ENCODE measurements at regions not wholly inside any gene's neighbourhood (a gene's known extent, or its start where the extent isn't known, plus 50 kb on each side); places are given as distances from the start of the nearest gene placed in this dataset.

- Histone ChIP-seq H3K4me2 (peak overlapping the region in 2 of 11 experiments; percentile 56 to 74; a peak in 4 of 22 replicates), H3K4me3 (no peak overlapping the region), H3K36me3 (no peaks in the 10 kb centered on the region), H3K27me3 (no peaks in the 10 kb centered on the region), H3K4me1 (peaks cover 0 to 31% (median 8%) of the 10 kb centered on the region in 10 experiments; a peak in 10 of 20 replicates), H3K27ac (peak overlapping the region in 1 of 11 experiments; percentile 56; a peak in 4 of 22 replicates), H3K9me3 (replicated peaks in 1 of 11) (no peaks in the 10 kb centered on the region), H3K9ac (no peak overlapping the region), H4K20me1 (no peaks in the 10 kb centered on the region)
- no peak for TF ChIP-seq Cebpa-rat (IDR thresholded peaks at IDR 0.05)
Observed at GRCh38 chr5:148012801-148013200, 51.0 kb upstream of the SPINK5 start.

DNA sequence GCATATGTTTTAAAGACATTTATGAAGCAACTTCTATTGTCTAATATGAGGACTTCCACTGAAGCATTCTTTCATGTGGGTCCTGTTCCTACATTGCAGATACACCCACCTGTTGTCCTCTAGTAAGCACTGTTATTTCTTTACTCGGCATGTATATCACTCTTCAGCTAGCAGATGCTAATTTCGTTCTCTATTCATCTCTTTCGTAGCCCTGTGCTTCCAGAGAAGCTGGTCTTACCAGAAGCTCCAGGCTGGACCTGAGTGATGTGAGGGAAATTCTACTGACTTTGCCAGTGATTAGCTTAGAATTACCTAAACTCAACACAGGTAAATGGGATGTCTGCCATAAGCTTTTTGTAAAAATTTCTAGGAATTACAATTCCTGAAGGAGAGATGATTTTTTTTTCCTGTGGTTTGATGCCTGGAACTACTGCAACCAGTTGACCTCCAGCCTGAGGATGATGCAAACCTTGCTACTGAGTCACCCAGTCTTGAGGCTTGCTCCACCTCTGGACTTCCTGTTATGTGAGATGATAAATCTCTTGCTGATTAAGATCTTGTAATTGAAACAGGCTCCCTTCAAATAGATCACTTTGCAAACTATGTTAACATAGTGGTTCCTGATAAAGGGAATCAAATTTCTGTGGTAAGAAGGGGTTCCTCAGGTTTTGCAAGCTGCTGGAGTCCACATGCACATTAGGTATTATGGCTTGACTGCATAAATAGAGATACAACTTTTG is 52.2 kb upstream of the SPINK5 start:
- peak in 3 of 11 experiments; percentile 38 to 80 (median 51); a peak in 3 of 22 replicates for TF ChIP-seq Cebpa-rat (IDR thresholded peaks at IDR 0.05)
- Histone ChIP-seq H3K9ac (no peak overlapping the region), H4K20me1 (no peaks in the 10 kb centered on the region), H3K4me3 (no peak overlapping the region), H3K27me3 (no peaks in the 10 kb centered on the region), H3K4me2 (peak overlapping the region in 6 of 11 experiments; percentile 19 to 74 (median 43); a peak in 11 of 22 replicates), H3K27ac (peak overlapping the region in 2 of 11 experiments; percentile 46 to 56; a peak in 4 of 22 replicates), H3K36me3 (no peaks in the 10 kb centered on the region), H3K4me1 (peaks cover 0 to 31% (median 8%) of the 10 kb centered on the region in 10 experiments; a peak in 10 of 20 replicates), H3K9me3 (replicated peaks in 1 of 11) (no peaks in the 10 kb centered on the region)

- H3K27me3 ChIP-seq: no peaks in the 10 kb centered on the region
- TF ChIP-seq Cebpa-rat (IDR thresholded peaks at IDR 0.05): no peak
- H3K36me3 ChIP-seq: peaks cover 0 to 7% (median 0%) of the 10 kb centered on the region in 11 experiments; a peak in 2 of 22 replicates
- H3K4me1 ChIP-seq: peaks cover 0 to under 1% (median 0%) of the 10 kb centered on the region in 10 experiments; a peak in 2 of 20 replicates
- no peak overlapping the region for H3K4me2 ChIP-seq
- no peak overlapping the region for H3K27ac ChIP-seq
- peaks cover 21 to 35% (median 22%) of the 10 kb centered on the region in 11 experiments for H3K9me3 ChIP-seq (replicated peaks in 1 of 11)
- no peak overlapping the region for H3K9ac ChIP-seq
- H3K4me3 ChIP-seq: no peak overlapping the region
- no peaks in the 10 kb centered on the region for H4K20me1 ChIP-seq
Observed at GRCh38 chr5:148005788-148006520, 57.8 kb upstream of the SPINK5 start.

DNA sequence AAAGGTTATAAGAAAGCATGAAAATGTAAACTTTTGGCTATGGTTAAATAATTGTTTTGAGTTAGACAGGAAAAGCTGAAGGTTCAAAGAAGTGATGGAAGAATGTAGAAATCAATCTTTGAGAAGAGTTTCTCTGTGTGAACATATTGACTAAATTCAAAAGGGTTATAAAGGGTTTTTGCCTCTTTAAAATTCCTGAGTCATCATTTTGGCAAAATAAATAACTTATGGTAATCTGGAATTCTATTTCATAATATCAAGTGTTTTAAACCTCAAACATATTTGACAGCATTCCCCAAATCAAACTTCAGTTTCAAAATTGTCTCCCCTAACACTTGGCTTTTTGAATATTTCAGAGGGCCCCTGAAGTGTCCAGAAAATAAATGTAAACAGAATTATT is 60.6 kb upstream of the SPINK5 start:
- Histone ChIP-seq H3K27me3 (no peaks in the 10 kb centered on the region), H4K20me1 (no peaks in the 10 kb centered on the region), H3K4me3 (no peak overlapping the region), H3K4me1 (no peaks in the 10 kb centered on the region), H3K9me3 (replicated peaks in 1 of 11) (peaks cover 31 to 57% (median 38%) of the 10 kb centered on the region in 11 experiments), H3K27ac (no peak overlapping the region), H3K4me2 (no peak overlapping the region), H3K9ac (no peak overlapping the region), H3K36me3 (peaks cover 0 to 7% (median 0%) of the 10 kb centered on the region in 11 experiments; a peak in 2 of 22 replicates)
- TF ChIP-seq Cebpa-rat (IDR thresholded peaks at IDR 0.05): no peak

DNA sequence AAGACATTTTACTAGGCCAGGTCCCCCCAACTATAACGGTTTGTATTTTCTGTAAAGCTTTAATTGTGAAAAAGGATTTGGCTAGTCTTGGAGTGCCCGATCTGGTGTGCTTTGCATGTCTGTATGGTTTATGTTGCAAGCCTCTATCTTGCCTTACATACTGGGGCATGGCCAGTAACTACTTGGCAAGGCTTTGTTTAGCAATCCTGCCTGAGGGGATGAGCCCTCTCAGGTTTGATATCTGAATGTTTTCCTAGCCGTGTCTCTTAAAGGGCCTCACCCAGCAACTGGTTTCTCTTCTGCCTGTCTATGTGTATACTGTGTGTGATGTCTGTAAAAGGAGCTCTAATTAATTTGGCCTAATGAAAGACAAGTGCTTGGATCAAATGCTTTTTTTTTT is 61.3 kb upstream of the SPINK5 start:
- no peak for TF ChIP-seq Cebpa-rat (IDR thresholded peaks at IDR 0.05)
- H3K36me3 ChIP-seq: peaks cover 0 to 7% (median 0%) of the 10 kb centered on the region in 11 experiments; a peak in 2 of 22 replicates
- H3K9me3 ChIP-seq (replicated peaks in 1 of 11): peaks cover 31 to 57% (median 38%) of the 10 kb centered on the region in 11 experiments
- no peak overlapping the region for H3K4me3 ChIP-seq
- no peak overlapping the region for H3K9ac ChIP-seq
- H4K20me1 ChIP-seq: no peaks in the 10 kb centered on the region
- H3K27me3 ChIP-seq: no peaks in the 10 kb centered on the region
- H3K4me2 ChIP-seq: no peak overlapping the region
- no peaks in the 10 kb centered on the region for H3K4me1 ChIP-seq
- no peak overlapping the region for H3K27ac ChIP-seq

- peaks cover 31 to 50% (median 36%) of the 10 kb centered on the region in 11 experiments for H3K9me3 ChIP-seq (replicated peaks in 1 of 11)
- H3K4me1 ChIP-seq: no peaks in the 10 kb centered on the region
- no peak overlapping the region for H3K4me2 ChIP-seq
- H3K27me3 ChIP-seq: no peaks in the 10 kb centered on the region
- H3K9ac ChIP-seq: no peak overlapping the region
- H3K4me3 ChIP-seq: no peak overlapping the region
- TF ChIP-seq Cebpa-rat (IDR thresholded peaks at IDR 0.05): no peak
- H3K27ac ChIP-seq: no peak overlapping the region
- H3K36me3 ChIP-seq: peaks cover 0 to 7% (median 0%) of the 10 kb centered on the region in 11 experiments; a peak in 2 of 22 replicates
- no peaks in the 10 kb centered on the region for H4K20me1 ChIP-seq
Observed at GRCh38 chr5:148000036-148000435, 63.7 kb upstream of the SPINK5 start.

DNA sequence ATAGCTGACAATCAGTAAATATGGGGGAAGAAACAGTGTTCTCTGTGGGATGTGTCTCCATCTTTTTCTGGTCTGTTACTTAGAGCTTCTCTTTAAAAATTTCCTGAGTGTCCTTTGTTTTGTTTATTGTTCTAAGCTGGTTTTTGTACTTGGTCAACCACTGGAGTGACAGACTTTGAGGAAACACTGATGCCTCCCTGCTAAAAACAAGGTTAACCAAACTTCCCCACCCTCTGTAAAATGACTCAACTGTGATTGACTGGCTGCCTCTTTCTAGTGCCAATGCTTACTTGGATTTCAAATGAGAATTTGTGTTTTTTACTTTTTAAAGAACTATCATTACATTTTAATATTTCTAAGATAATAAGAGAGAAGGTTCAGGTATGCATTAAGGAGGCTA is 65.1 kb upstream of the SPINK5 start:
- H3K4me1 ChIP-seq: no peaks in the 10 kb centered on the region
- H3K36me3 ChIP-seq: peaks cover 0 to 7% (median 0%) of the 10 kb centered on the region in 11 experiments; a peak in 2 of 22 replicates
- H3K4me3 ChIP-seq: no peak overlapping the region
- no peak overlapping the region for H3K27ac ChIP-seq
- H3K4me2 ChIP-seq: no peak overlapping the region
- H3K9ac ChIP-seq: no peak overlapping the region
- no peaks in the 10 kb centered on the region for H4K20me1 ChIP-seq
- H3K9me3 ChIP-seq (replicated peaks in 1 of 11): peaks cover 31 to 49% (median 36%) of the 10 kb centered on the region in 11 experiments
- no peak for TF ChIP-seq Cebpa-rat (IDR thresholded peaks at IDR 0.05)
- no peaks in the 10 kb centered on the region for H3K27me3 ChIP-seq

DNA sequence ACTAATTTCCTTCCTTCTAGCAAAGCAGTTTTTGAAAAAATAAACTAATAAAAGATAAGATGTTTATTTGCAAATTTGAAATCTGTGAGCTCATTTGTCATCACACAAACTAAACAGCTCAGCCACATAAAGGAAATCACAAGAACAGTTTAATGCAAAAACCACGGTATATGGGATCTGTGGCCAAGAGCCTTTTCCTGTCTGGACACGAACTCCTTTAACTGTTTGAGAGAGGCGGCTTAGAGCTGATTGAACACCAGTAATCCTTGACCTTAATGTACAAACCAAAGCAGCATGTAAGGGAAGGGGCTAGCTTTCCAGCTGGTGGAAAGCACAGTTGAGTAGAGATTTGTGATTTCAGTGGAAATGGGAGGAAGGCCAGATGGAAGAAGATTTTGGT is 66.3 kb upstream of the SPINK5 start:
- Histone ChIP-seq H3K9ac (no peak overlapping the region), H3K27ac (no peak overlapping the region), H3K36me3 (peaks cover 0 to 7% (median 0%) of the 10 kb centered on the region in 11 experiments; a peak in 2 of 22 replicates), H3K27me3 (no peaks in the 10 kb centered on the region), H3K4me2 (no peak overlapping the region), H4K20me1 (no peaks in the 10 kb centered on the region), H3K4me3 (no peak overlapping the region), H3K9me3 (replicated peaks in 1 of 11) (peaks cover 25 to 37% (median 30%) of the 10 kb centered on the region in 11 experiments), H3K4me1 (no peaks in the 10 kb centered on the region)
- no peak for TF ChIP-seq Cebpa-rat (IDR thresholded peaks at IDR 0.05)

GRCh38 chr5:147996379-147996778 is 67.4 kb upstream of the SPINK5 start:
- Histone ChIP-seq H3K4me1 (no peaks in the 10 kb centered on the region), H3K27ac (no peak overlapping the region), H3K36me3 (peaks cover 0 to 3% (median 0%) of the 10 kb centered on the region in 11 experiments; a peak in 1 of 22 replicates), H3K4me3 (no peak overlapping the region), H3K4me2 (no peak overlapping the region), H4K20me1 (no peaks in the 10 kb centered on the region), H3K27me3 (no peaks in the 10 kb centered on the region), H3K9ac (no peak overlapping the region), H3K9me3 (replicated peaks in 1 of 11) (peaks cover 14 to 26% (median 19%) of the 10 kb centered on the region in 11 experiments)
- no peak for TF ChIP-seq Cebpa-rat (IDR thresholded peaks at IDR 0.05)
